Stomach (tissue), 4 donors: ENCODE measurements at regions not wholly inside any gene's neighbourhood (a gene's known extent, or its start where the extent isn't known, plus 50 kb on each side); places are given as distances from the start of the nearest gene placed in this dataset.

Source experiments
- CTCF ChIP-seq, 7 experiments: fragments of 450-650 bp in 4 of 7; fragments of 200-600 bp in 3 of 7; sonication (generic) in 3 of 7; IDR thresholded peaks; one replicate each; pipeline ENCODE4 v1.5.1; 2016 to 2019; ENCODE audit warnings: antibody characterized with exemption in 7 of 7, control low read depth in 2 of 7, mild to moderate bottlenecking in 1 of 7
- POLR2A ChIP-seq, 4 donors: fragments of 450-650 bp; IDR thresholded peaks; one replicate each; pipeline ENCODE4 v1.6.1; 2016; ENCODE audit warnings: antibody characterized with exemption in 4 of 4, control low read depth in 2 of 4, mild to moderate bottlenecking in 1 of 4, moderate library complexity in 1 of 4
- POLR2AphosphoS5 ChIP-seq, 3 donors: sonication (generic); formaldehyde crosslinking; IDR thresholded peaks; one replicate each; pipeline ENCODE4 v1.6.1; 2016; ENCODE audit warnings: antibody characterized with exemption in 3 of 3

GRCh38 chrX:150156615-150157014, 206.5 kb upstream of the MAMLD1 start:
- TF ChIP-seq CTCF (IDR thresholded peaks at IDR 0.05) (no peak), POLR2A (IDR thresholded peaks at IDR 0.05) (no peak), POLR2AphosphoS5 (IDR thresholded peaks at IDR 0.05) (no peak)
